ENCODE measurements at regions not wholly inside any gene's neighbourhood (a gene's known extent, or its start where the extent isn't known, plus 50 kb on each side); places are given as distances from the start of the nearest gene placed in this dataset.

DNA sequence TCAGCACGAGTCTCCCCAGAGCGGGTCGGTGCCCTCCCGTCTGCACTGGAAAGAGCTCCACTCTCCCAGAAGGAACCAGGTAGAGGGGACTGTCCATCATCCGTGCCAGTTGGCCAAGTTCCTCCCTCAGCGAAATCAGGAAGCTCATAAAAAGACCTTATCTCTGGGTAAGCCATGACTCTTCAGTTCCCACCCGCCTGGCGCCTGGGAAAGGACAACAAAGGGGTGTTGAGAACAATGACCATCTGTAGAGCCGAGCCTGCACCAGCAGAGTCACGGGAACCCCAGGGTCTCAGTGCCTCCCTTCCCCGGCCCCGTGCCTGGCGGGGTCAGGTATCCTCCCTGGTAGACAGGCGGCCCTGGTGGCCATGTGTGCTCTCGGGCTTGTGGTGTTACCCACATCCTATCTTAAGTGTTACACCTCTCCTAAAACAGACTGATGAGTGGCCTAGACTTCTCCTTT is 190.7 kb downstream of the AXIN2 start:
- in situ Hi-C loops (cut with HindIII; ENCODE audit: low sequenced_read_pairs), result no loop called here

DNA sequence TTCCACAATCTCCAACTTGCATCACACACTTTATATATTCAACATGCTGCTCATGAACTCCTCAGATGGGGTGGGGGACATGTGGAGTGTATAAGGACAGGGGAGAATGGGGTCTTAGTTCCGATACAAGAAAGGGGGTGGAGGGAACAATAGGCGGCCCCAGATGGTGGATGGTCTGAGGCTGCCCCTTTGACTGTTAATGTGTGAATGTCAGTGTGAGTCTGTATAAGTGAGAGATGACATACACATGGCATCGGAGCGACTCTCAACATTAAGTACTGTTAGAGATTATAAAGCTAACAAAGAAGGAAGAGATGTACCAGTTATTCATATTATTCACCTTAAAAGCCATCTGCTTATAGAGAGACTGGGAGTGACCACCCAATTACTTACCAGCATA is 193.1 kb downstream of the AXIN2 start:
- in situ Hi-C loops (cut with HindIII; ENCODE audit: low sequenced_read_pairs), result no loop called here

DNA sequence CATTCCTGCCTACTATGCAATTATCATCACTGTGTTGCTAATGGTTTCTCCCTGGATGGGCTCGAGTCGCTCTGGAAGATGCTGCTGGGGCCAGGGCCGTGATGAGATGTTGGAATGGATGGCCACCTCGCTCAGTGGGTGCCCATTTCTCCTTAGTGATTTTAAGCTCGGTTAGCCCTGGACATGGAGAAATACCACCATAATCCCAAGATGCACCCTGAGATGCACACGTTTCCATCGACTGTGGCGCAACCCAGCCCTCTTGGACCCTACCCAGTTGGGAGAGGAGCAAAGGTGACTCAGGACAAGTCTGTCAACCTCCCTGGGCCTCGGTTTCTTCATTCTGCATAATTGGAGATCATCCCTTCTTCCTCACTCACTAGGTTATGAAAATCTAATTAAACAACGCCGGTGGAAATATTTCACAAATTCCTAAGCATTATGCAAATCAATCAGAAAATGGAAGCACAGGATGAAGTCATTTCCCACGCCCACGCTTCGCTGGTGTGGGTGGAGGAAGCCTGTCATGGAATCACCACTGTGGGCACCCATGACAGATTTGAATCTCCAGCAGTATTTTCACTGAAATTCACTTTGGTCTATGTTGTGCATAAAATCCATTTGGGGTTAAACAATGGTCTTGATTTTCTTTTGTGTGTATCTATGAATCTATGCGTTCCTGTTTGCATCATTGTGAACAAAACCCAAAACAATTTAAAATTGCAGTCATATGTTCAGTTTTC is 195.2 kb downstream of the AXIN2 start:
- in situ Hi-C loops (cut with HindIII; ENCODE audit: low sequenced_read_pairs), result no loop called here

DNA sequence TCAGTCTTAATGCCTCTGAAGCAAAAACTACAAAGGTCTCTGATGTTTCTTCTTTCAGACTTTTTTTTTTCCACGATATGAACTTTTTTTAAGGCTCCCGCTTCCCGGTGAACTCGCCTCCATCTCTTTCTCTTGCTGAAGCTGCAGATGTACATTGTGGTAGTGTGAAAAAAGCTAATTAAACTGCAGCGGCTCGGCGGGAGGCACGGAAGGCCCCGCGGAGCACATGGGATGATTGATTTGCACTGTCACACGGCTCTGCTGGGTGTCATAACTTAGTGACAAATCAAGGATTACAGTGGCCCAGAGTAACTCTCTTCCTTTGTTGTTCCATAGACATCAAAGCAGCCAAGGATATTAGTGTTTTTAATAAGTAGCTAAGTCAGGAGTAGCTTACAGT is 196.3 kb downstream of the AXIN2 start:
- in situ Hi-C loops (cut with HindIII; ENCODE audit: low sequenced_read_pairs), result no loop called here

DNA sequence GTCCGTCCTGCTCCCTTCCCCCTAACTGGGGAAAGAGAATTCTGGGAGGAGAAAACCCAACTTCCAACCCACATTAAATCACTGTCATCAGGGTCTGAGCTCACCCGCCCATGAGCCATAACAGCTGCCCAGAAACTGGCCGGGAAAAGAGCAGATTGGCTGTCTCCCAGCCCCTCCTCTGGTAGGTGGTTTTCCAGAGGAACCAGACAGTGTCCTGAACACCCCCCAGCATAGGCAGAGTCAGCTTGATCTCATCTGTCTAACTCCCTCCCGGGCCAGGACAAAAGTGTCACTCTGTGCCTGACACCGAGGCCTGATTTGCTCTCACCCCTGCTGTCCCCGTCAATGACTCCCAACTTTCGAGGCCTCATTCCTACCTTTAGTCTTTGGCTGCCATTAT is 197.0 kb downstream of the AXIN2 start:
- in situ Hi-C loops (cut with HindIII; ENCODE audit: low sequenced_read_pairs), result no loop called here

DNA sequence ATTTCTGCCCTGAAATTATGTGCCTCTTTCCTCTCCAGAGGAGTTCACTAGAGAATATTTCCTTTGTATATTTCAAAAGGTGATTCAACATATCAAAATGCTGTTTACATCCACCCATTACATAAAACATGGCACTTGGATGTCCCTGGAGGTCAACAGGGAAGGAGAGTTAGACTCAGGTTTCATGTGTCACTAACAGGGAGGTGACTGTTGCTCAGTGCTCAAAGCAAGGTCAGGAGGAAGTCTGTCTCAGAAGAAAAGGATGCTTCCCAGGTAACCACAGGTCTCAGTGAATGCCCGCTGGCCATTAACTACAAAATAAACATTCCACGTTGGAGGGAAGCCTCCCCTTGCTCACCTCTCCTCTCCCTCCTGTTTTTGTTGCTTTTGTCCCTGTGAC is 198.6 kb downstream of the AXIN2 start:
- in situ Hi-C loops (cut with HindIII; ENCODE audit: low sequenced_read_pairs), result no loop called here

DNA sequence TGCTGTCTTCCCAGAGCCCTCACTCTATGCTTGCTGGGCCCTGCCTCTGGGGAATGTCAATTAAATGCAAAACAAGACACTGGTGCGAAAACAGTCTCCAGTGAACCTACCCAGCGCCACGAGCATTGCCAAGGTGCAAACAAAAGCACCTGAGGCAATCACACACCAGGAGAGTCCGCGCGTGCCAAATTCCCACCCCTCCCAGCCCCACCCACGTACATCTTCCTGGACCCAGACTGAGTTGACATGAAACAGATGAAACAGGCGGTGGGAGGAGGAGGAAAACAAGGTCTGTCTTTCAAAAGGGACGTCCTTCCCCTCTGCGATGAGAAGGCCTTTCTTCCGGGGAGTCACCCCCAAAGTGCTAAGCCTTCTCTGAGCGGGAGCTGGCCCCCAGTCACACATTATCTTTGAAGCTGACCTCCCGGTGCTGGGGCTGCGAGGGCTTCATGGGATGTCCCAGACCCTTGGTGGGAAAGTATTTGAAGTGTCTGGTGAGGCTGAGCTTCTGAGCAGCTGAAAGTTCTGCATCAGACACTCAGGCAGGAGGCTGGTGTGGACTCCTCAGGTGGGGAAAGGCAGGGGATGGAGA is 200.4 kb downstream of the AXIN2 start:
- in situ Hi-C loops (cut with HindIII; ENCODE audit: low sequenced_read_pairs), result no loop called here

DNA sequence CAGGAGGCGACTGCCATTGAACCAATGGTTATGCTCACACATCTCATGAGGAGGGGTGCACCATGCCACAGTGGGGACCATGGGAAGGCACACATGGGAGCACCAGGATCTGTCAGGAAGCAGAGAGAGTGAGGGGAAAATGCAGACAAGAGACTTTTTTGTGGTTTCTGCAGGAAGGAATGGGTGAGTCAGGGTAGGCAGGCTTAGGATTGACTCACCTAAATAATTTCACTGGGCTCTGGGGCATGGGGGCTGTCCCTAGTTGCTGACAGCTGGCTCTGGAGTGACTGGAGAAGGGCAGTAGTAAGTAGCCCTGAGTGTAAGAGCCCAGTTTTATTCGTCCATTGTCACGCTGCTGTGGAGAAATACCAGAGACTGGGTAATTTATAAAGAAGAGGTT is 202.4 kb downstream of the AXIN2 start:
- in situ Hi-C loops (cut with HindIII; ENCODE audit: low sequenced_read_pairs), result no loop called here

DNA sequence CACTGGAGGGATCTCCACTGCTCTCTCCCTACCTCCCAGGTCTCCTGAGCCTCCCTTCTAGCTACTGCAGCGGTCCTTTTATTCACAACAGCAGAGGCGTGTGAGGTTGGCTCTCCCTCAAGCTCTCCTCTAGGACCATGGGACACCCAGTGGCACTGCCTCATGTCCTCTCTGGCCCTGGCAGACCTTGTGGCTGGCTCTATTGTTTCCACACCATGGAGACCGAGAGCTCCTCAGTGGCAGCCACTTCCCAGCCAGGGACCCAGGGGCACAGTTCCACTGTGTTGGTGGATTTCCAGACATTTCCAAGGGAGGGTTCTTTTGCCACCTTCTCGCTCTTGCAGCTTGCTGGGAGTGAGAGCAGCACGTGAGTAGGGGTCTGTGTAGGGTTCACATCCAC is 204.9 kb downstream of the AXIN2 start:
- in situ Hi-C loops (cut with HindIII; ENCODE audit: low sequenced_read_pairs), result no loop called here

DNA sequence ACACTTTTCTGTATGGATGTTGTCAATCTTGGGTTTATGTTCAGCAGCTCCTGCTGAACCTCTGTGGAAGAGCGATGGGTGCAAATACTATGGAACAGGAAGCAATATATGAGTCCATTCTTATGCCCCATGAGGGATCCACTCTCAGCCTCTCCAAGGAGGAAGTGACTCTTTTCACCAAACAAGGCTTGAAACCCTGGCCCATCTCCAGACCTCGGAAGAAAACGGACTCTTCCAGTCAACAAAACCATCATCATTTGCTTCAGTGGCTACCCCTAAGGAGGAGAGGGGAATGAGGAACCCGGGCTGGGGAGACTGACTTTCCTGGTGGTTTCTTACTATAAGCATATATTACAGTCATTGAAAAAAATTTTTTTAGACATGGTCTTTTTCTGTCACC is 206.2 kb downstream of the AXIN2 start:
- in situ Hi-C loops (cut with HindIII; ENCODE audit: low sequenced_read_pairs), result no loop called here

DNA sequence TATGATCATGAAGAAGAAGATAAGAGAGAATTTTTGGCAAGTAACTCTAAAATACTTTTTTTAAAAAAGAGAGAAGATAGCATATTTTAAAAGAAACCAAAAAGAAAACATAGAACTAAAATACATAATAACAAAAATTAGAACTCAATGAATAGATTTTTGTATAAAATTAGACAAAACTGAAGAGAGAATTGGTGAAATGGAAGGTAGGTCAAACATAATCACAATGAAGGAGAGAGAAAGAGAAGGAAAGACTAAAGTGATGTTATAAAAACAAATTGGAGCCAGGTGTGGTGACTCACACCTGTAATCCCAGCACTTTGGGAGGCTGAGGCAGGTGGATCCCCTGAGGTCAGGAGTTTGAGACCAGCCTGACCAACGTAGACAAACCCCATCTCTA is 211.5 kb downstream of the AXIN2 start:
- in situ Hi-C loops (cut with HindIII; ENCODE audit: low sequenced_read_pairs), result no loop called here

DNA sequence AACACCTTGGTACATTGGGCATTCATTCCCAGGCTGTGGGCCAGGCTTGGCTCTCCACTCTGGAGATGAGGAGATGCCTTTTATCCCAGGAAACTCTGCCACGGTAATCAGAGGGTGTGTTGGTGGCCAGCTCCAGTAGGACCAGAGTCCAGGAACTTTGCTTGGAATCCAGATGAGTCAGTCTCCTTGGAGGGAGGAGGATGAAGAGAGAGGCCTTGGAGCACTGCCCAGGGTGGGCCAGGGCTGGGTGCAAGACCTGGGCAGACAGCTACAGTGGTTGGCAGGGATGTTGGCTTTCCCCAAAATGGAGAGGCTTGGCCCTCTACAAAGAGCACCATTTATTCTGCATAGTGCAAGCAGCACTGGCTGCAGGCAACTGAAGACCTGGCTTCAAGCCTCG is 209.0 kb downstream of the RGS9 start:
- in situ Hi-C loops (cut with HindIII; ENCODE audit: low sequenced_read_pairs), result no loop called here

DNA sequence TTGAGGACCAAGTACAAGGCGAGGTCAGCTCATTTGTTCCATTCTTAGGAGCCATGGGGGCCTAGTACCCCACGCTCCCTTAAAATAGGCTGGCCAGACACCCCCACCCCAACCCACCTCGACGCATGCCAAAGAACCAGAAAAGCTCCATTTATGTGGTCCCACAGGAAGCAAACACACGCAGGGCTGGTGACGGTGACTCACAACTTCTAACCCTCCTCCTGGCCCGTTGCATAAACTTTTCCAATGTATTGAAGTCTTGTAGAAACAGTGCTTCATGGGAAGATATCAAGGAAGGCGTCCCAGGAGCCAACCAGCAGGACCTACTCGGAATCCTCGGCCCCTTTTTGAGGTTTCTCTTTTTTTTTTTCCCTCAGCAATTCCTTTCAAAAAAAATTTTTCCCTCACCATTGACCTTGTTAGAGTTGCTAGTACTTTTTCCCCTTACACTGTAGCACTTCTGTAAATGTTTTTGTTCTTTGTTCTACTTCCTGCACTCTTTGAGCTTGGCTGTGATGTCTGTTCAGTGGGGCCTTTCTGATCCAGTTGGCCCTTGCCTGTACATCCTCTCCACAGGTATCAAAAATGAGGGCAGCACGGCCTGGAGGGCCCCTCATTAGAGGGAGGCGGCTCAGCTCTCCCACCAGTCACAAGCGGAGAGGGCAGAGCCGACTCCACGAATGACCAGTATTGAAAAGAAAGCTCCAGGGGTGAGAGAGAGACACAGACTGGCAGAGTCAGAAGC is 208.3 kb downstream of the RGS9 start:
- in situ Hi-C loops (cut with HindIII; ENCODE audit: low sequenced_read_pairs), result no loop called here

DNA sequence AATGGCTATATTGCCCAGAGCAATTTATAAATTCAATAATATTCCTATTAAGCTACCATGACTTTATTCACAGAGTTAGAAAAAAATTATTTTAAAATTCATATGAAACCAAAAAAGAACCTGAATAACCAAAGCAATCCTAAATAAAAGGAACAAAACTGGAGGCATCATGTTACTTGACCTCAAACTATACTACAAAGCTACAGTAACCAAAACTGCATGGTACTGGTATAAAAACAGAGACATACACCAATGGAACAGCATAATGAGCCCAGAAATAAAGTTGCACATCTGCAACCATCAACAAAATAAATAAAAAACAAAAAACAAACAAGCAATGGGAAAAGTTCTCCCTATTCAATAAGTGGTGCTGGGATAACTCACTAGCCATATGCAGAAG is 203.2 kb downstream of the RGS9 start:
- in situ Hi-C loops (cut with HindIII; ENCODE audit: low sequenced_read_pairs), result no loop called here

DNA sequence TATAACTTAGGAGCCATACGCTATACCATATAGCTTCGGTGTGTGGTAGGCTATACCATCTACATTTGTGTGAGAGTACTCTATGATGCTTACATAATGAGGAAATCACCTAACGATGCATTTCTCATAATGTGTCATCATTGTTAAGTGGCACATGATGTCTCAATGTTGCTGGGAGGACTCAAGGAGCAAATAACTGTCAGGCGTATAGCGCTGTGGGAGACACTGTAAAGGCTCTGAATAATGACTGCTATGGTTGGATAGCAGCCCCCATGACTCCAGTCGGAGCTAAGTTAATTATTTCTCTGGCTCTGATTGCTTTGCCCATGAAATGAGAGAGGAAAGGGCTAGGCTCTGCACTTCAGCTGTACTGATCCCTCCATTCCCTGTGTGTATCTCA is 197.2 kb downstream of the RGS9 start:
- in situ Hi-C loops (cut with HindIII; ENCODE audit: low sequenced_read_pairs), result no loop called here

DNA sequence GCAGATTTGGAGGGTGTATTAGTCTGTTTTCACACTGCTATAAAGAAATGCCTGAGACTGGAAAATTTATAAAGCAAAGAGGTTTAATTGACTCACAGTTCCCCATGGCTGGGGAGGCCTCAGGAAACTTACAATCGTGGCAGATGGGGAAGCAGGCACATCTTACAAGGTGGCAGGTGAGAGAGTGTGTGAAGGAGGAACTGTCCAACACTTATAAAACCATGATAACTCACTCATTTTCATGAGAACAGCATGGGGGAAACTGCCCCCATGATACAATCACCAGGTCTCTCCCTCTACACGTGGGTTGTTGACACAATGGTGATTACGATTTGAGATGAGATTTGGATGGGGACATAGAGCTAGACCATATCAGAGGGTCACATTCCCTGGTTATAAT is 195.6 kb downstream of the RGS9 start:
- in situ Hi-C loops (cut with HindIII; ENCODE audit: low sequenced_read_pairs), result no loop called here

DNA sequence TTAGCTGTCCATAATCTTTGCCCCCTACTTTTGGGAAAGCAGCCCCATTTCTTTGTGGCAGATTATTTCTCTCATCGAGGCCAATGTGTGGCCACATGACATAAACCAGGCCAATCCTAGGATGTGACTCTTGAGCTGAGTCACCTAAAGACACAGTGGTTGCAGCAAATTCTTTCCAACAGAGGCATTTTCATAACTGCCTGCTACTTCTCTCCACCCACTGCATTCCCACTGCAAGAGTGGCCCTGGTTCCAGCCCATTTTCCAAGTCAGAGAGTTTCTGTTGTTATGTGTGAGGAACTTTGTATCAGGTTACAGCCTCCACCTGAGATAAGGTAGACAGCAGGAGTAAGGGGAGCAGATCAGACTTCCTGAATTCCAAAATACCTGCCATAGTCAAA is 195.2 kb downstream of the RGS9 start:
- in situ Hi-C loops (cut with HindIII; ENCODE audit: low sequenced_read_pairs), result no loop called here

DNA sequence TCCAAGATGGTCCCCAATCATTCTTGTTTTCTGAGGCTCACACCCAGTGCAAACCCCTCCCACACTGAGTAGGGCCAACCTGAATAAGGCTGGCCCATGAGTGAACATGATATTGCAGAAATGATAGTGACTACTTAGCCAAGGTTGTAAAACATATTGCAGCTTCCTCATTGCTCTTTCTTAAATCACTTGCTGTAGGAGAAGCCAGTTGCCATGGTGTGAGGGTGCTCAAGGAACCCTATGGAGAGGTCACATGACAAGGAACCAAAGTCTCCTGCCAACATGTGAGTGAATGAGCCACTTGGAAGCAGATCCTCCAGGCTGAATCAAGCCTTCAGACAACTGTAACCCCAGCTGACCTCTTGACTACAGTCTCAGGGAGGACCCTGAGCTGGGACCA is 191.4 kb downstream of the RGS9 start:
- in situ Hi-C loops (cut with HindIII; ENCODE audit: low sequenced_read_pairs), result no loop called here

DNA sequence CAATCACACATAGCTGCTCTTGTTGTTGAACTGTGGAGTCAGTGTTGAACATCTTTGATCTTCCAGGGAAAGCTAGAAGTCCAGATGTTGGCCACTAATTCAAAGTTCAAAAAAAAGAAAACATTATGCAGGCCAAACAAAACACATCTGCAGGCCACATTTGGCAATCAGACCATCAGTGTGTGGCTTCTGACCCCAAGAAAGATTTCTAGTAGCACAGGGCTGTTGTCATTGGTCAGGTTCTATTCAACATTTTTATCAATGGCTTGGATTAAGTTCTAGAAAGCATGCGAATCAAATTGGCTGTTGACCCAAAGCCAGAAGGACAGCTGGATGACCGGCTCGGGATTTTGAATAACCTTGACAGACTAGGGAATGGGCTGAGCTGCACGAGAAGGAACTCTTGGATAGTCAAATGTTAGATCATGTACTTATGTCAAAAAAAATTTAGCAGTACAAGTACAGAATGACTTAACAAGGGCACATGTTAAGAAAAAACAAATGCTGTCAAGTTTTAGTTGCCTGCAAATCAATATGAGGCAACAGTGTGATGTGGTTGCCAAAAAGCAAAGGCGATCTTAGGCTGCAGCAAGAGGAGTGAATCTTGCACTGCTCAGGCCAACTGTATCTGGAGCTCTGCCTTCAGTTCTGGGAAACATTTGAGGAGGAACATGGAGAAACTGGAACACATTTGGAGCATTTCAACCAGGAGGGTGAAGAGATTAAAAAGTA is 187.6 kb downstream of the RGS9 start:
- in situ Hi-C loops (cut with HindIII; ENCODE audit: low sequenced_read_pairs), result loop anchor here (25.0 kb wide), 2 partner anchors 663 to 813 kb away; no protein-coding TSS in a partner anchor

DNA sequence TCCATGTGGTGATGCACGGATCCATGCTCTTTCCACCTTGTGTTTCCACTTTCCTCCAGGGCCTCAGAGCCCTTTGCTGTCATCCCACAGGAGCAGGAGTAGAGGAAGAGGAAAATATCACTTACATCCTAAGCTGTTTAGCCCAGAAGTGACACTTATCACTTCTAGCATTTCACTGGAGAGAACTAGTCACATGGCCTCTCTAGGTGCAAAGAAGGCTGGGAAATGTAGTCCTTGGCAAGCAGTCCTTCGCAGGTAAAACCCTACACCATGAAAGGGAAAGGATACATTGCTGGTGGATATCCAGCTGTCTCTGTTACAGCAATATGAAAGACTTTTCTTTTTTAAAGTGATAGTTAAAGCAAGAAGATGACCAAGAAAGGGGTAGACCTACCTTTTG is 185.9 kb downstream of the RGS9 start:
- in situ Hi-C loops (cut with HindIII; ENCODE audit: low sequenced_read_pairs), result loop anchor here (25.0 kb wide), 2 partner anchors 664 to 814 kb away; no protein-coding TSS in a partner anchor

DNA sequence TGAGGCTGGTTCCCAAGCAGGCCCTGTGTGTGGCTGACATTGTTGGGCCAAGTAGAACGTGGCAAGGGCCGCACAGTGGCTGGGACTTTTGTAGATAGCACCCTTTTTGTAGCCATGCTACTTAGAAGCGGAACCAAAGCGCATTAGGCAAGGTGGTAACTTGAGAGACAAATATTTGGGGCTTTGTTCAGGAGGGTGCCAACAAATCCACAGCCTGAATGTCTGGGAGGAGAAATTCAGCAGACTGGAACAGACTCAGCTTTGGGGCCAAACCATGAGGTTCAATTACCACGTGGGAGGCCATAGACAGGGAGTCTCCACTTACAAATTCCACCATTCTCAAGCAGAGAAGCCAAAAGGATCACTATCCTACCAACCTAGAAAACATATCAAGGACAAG is 183.7 kb downstream of the RGS9 start:
- in situ Hi-C loops (cut with HindIII; ENCODE audit: low sequenced_read_pairs), result loop anchor here (25.0 kb wide), 2 partner anchors 666 to 816 kb away; no protein-coding TSS in a partner anchor
